Vagina (tissue), 2 donors: ENCODE measurements at regions not wholly inside any gene's neighbourhood (a gene's known extent, or its start where the extent isn't known, plus 50 kb on each side); places are given as distances from the start of the nearest gene placed in this dataset.
"Not testable (repeated sequence)": the region's sequence is repeated elsewhere in the genome, so short reads cannot be mapped to it uniquely, and the experiment has no call there.

Experiments used
- DNase-seq, 2 donors: peaks; one replicate each; pipeline ENCODE4 v3.0.0-alpha.2; 2017; ENCODE audit errors: extremely low spot score in 2 of 2
- H3K27ac ChIP-seq: fragments of 200-600 bp; sonication (generic); one replicate; pipeline ENCODE4 v1.5.1; 2019
- H3K27me3 ChIP-seq: fragments of 200-600 bp; sonication (generic); one replicate; pipeline ENCODE4 v1.5.1; 2019
- H3K36me3 ChIP-seq, 2 donors: fragments of 200-600 bp; sonication (generic); one replicate each; pipeline ENCODE4 v1.5.1; 2017 to 2019
- H3K4me1 ChIP-seq: fragments of 200-600 bp; sonication (generic); one replicate; pipeline ENCODE4 v1.5.1; 2019
- H3K4me3 ChIP-seq, 2 donors: fragments of 200-600 bp; sonication (generic); 1 replicate in 1 of 2; 2 replicates in 1 of 2; pipeline ENCODE4 v1.5.1; 2016 to 2019
- H3K9me3 ChIP-seq: fragments of 200-600 bp; sonication (generic); one replicate; pipeline ENCODE4 v1.5.1; 2019
- POLR2A ChIP-seq, 2 donors: fragments of 450-650 bp; IDR thresholded peaks; one replicate each; pipeline ENCODE4 v1.6.1; 2017; ENCODE audit warnings: antibody characterized with exemption in 2 of 2, mild to moderate bottlenecking in 2 of 2, moderate library complexity in 2 of 2
- POLR2AphosphoS5 ChIP-seq, 2 donors: sonication (generic); formaldehyde crosslinking; IDR thresholded peaks; one replicate each; pipeline ENCODE4 v1.9.0; 2017; ENCODE audit warnings: antibody characterized with exemption in 2 of 2, mild to moderate bottlenecking in 2 of 2, low read depth in 1 of 2; ENCODE audit not compliant: insufficient read depth in 1 of 2
- intact Hi-C: fragments of 100-400 bp; cut with DNase I; formaldehyde crosslinking; loops from one replicate; pipeline ENCODE4 v1.15.1; 2023
- TF ChIP-seq, protein P1 (sequence below), 3 experiments: fragments of 450-650 bp in 2 of 3; fragments of 200-600 bp in 1 of 3; sonication (generic) in 1 of 3; IDR thresholded peaks; one replicate each; pipeline ENCODE4 v1.5.1; 2017 to 2019; ENCODE audit warnings: antibody characterized with exemption in 3 of 3, mild to moderate bottlenecking in 2 of 3, moderate library complexity in 2 of 3

DNA sequence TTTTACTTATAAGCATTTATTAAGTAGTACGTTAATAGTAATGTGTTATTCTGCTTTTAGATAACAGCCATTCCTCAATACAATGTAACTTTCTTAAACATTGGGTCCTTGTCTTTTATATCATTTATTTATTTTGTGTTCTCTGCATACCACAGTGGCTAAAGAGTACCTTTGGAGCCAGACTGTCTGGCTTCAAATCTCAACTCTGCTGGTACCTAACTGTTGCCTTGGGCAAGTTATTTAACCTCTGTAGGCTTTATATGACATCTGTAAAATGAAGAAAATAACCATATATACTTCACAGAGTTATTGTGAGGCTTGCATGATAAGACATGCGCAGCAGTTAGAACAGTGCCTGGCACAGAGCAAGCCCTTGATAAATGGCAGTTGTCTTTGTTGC is 397.6 kb downstream of the MDFIC start:
- intact Hi-C loops = no loop called here
- DNase-seq = no peak

DNA sequence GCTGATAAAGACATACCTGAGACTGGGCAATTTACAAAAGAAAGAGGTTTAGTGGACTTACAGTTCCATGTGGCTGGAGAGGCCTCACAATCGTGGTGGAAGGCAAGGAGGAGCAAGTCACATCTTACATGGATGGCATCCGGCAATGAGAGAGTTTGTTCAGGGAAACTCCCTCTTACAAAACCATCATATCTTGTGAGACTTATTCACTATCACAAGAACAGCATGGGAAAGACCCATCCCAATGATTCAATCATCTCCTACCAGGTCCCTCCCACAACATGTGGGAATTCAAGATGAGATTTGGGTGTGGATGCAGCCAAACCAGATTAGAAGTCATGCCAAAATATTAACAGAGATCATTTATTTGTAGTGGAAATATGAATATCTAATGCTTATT is 388.4 kb downstream of the MDFIC start:
- H3K27me3 ChIP-seq, H3K36me3 ChIP-seq, intact Hi-C loops, DNase-seq, H3K4me1 ChIP-seq, H3K4me3 ChIP-seq, H3K9me3 ChIP-seq, H3K27ac ChIP-seq: not testable (repeated sequence)

More for the DNA sequence above, 397.6 kb downstream of the MDFIC start:
- Histone ChIP-seq H3K36me3 (no peaks in the 10 kb centered on the region), H3K4me1 (no peaks in the 10 kb centered on the region), H3K9me3 (no peaks in the 10 kb centered on the region), H3K4me3 (no peak overlapping the region), H3K27ac (no peak overlapping the region), H3K27me3 (no peaks in the 10 kb centered on the region)
- TF ChIP-seq POLR2A (IDR thresholded peaks at IDR 0.05) (no peak), POLR2AphosphoS5 (IDR thresholded peaks at IDR 0.05; ENCODE audit: insufficient read depth in 1 of 2, low read depth in 1 of 2) (no peak)
- TF ChIP-seq, protein P1, sequence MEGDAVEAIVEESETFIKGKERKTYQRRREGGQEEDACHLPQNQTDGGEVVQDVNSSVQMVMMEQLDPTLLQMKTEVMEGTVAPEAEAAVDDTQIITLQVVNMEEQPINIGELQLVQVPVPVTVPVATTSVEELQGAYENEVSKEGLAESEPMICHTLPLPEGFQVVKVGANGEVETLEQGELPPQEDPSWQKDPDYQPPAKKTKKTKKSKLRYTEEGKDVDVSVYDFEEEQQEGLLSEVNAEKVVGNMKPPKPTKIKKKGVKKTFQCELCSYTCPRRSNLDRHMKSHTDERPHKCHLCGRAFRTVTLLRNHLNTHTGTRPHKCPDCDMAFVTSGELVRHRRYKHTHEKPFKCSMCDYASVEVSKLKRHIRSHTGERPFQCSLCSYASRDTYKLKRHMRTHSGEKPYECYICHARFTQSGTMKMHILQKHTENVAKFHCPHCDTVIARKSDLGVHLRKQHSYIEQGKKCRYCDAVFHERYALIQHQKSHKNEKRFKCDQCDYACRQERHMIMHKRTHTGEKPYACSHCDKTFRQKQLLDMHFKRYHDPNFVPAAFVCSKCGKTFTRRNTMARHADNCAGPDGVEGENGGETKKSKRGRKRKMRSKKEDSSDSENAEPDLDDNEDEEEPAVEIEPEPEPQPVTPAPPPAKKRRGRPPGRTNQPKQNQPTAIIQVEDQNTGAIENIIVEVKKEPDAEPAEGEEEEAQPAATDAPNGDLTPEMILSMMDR (IDR thresholded peaks at IDR 0.05) = no peak

DNA sequence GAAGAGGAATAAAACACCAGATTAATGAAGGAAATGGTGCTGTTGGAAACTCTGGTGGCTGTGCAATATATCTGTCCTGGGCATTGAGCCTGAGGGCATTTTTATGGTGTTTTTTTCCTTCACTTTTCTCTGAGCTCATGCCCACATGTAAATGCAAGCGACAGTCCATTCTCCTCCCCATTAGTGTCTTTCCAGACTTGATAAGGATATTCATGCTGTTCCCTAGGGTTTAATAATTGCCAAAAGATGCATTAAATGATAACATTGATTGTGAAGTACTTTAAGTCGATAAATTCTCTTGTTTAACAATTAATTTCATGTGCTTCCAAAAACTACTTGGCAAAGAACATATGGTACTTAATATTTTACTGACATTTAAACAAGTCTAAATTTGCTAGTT is 384.7 kb downstream of the MDFIC start:
- Histone ChIP-seq H3K9me3 (no peaks in the 10 kb centered on the region), H3K27ac (no peak overlapping the region)
- intact Hi-C loops = no loop called here

DNA sequence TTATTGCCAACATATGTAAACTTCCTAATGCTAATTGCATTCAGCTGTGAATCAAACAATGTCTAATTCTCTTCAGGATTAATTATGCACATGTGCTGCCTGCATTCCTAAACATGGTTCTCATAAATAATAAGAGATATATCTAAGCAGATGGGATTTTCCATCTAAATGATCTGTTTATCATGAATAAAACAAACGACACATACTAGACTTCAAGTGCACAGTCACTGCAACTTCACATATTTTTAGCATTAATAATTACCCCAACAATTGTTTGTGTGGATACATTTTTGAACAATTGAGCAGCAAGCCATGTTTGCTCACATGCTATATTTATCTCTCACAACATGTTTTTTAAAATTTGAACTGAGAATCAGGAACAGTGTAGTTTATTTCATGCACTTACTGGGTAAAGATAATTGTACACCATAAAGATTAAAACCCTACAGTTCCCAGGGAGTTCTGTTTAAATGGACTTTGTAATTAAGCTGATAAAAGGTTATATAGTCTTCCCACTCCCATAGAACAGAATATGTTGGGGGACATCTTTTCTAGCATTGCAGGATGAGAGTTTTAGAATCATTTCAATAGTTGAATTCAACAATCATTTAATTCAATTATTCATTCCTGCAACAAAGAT is 378.5 kb downstream of the MDFIC start:
- Histone ChIP-seq H3K4me1 (no peaks in the 10 kb centered on the region), H3K9me3 (no peaks in the 10 kb centered on the region), H3K4me3 (no peak overlapping the region), H3K27ac (no peak overlapping the region), H3K27me3 (no peaks in the 10 kb centered on the region), H3K36me3 (no peaks in the 10 kb centered on the region)
- intact Hi-C loops = no loop called here
- TF ChIP-seq POLR2A (IDR thresholded peaks at IDR 0.05) (no peak), POLR2AphosphoS5 (IDR thresholded peaks at IDR 0.05; ENCODE audit: insufficient read depth in 1 of 2, low read depth in 1 of 2) (no peak)
- TF ChIP-seq, protein P1 (IDR thresholded peaks at IDR 0.05) = no peak
- no peak for DNase-seq

More for the DNA sequence above, 384.7 kb downstream of the MDFIC start:
- TF ChIP-seq, protein P1 (IDR thresholded peaks at IDR 0.05) = no peak
- TF ChIP-seq POLR2A (IDR thresholded peaks at IDR 0.05) (no peak), POLR2AphosphoS5 (IDR thresholded peaks at IDR 0.05; ENCODE audit: insufficient read depth in 1 of 2, low read depth in 1 of 2) (no peak)
- Histone ChIP-seq H3K4me3 (no peak overlapping the region), H3K4me1 (no peaks in the 10 kb centered on the region), H3K36me3 (no peaks in the 10 kb centered on the region), H3K27me3 (no peaks in the 10 kb centered on the region)
- DNase-seq = no peak

DNA sequence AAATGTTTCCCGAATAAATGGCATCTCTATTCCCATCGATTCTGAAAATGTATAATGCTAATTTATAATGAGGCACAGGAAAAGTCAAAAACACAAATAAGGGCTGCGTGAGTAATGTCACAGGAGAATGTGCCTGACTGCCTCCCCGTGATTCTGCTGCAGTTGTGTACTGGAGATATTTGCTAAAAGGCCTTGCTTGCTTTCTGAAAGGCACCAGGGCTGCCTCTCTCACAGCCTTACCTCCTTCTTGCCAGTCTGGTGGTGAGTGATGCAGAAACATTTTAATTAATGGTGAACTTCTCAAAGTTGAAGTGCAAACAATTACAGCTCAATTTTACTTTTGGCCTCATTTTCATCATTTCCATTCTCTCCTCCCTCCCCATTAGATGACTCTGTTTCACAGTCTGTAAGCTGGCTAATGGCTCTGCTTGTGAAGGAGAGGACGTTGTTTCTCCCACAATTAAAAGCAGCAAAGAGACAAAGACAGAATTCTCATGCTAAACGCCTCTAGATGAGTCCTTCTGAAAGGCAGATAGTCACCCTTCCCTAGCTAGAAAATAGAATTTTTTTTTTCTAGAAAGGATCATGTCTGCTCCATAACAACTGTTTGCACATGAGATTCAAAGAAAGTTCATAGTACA is 377.6 kb downstream of the MDFIC start:
- TF ChIP-seq, protein P1 (IDR thresholded peaks at IDR 0.05) = no peak
- TF ChIP-seq POLR2A (IDR thresholded peaks at IDR 0.05) (no peak), POLR2AphosphoS5 (IDR thresholded peaks at IDR 0.05; ENCODE audit: insufficient read depth in 1 of 2, low read depth in 1 of 2) (no peak)
- intact Hi-C loops = no loop called here
- Histone ChIP-seq H3K36me3 (no peaks in the 10 kb centered on the region), H3K4me3 (no peak overlapping the region), H3K27ac (no peak overlapping the region), H3K4me1 (no peaks in the 10 kb centered on the region), H3K9me3 (no peaks in the 10 kb centered on the region), H3K27me3 (no peaks in the 10 kb centered on the region)
- no peak for DNase-seq
